Left lobe of liver (tissue), 2 donors: ENCODE measurements at regions not wholly inside any gene's neighbourhood (a gene's known extent, or its start where the extent isn't known, plus 50 kb on each side); places are given as distances from the start of the nearest gene placed in this dataset.

ENCODE experiments used
- ATAC-seq: fragments of 200-7000 bp; cut with Tn5 transposase; one replicate; pipeline ENCODE4 v1.9.1; 2020; ENCODE audit warnings: mild to moderate bottlenecking, moderate library complexity
- DNase-seq: peaks from one replicate; pipeline ENCODE4 v3.0.0-alpha.2; 2020; ENCODE audit warnings: low spot score
- donor health status: DM: no; HTN: no; CAD: no; lungs with moderate emphysema.
- donor health status: DM: no; HTN: yes; CAD: no.

- no peak for DNase-seq
- ATAC-seq = no peak
Observed at GRCh38 chr2:120912101-120912985, 176.7 kb downstream of the GLI2 start.

GRCh38 chr2:120913972-120914838, 178.5 kb downstream of the GLI2 start:
- ATAC-seq (no peak), DNase-seq (no peak)

DNA sequence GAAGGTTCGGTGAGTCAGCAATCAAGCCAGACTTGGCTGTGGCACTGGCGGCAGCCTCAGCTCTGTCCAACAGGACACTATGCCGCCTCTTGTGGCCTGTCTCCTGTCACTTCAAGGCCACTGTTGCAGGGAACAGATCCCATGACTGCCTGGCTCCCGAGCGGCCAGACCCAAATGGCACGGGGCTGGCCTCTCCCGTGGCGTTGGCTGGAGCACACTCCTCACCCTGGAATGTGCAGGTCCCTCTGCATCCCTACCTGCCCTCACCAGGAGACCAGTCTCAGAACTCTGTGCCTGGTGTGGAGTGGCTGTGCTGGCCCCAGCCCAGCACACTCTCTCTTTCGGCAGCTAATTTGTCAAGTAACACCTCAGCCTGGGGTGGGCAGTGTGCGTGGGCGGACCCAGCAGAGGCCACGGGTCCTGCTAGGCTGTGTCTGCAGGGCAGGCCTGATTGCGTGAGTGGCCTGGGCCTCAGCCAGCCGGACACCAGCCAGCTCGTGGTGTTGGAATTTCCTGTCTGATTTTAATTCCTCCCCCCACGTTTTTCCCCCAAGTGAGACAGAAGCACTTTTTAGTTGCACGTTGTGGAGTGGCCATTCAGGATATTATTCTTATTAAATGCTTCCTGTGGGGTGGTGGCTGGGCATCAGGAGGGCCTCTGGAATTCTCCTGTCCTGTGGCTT, 179.3 kb downstream of the GLI2 start:
- peak; percentile 55 for DNase-seq

DNA sequence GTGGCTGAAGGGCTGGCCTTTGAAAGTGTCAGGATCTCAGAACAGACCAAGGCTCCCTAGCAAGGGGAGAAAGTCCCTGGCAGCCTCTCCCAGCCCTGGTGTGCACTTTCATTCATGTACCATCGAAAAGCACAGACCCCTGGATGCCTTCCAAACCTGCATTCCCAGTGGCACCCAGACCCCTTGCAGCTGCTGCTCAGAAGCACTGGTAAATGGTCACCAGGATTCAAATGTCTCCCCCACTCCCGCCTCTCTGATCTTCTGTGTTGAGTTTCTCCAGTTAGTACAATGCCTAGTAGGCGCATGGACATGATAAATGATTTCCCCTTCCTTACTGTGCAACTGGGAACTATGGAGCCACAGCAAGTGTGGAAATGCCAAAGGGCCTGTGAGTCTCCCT, 180.0 kb downstream of the GLI2 start:
- ATAC-seq (no peak), DNase-seq (no peak)

More for the DNA sequence above, 179.3 kb downstream of the GLI2 start:
- ATAC-seq = peak; percentile 57

DNA sequence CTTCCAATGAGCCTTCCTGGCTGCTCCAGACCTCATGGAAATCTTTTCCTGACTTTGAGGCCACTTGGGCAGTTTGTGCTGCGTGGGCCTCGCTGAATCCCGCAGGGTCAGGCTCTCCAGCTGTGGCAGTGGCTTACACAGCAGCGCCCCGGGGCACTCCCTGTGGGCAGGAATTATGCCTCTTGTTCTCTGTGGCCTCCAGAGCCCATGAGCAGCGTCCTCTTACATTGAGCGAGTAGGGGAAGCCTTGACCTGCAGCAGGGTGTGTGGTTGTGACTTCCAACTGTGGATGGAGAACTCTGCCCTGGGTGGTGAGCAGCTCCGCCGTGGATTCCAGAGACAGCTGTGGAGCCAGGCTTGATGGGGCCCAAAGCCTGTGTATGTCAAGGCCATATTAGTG, 180.8 kb downstream of the GLI2 start:
- no peak for DNase-seq
- ATAC-seq = no peak

GRCh38 chr2:120917886-120918285, 182.2 kb downstream of the GLI2 start:
- ATAC-seq = no peak

DNA sequence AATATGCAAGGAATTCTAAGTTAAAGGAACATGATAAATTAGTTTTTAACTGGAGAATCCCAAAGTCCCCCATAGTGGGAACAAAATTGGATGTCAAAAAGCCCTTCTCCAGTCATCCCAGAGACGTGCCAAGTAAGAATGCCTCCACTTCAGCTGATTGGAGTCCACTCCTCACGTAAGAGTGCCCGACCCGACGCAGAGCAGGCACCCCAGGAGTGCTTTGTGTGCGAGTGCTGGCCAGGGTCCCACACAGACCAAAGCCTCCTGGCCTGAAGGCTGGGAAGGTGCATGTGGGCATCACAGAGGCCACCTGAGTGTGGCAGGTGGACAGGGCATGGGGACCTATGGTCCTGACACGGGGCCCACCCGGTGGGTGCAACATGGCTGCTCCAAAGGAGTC, 183.5 kb downstream of the GLI2 start:
- ATAC-seq (no peak), DNase-seq (no peak)

More at GRCh38 chr2:120917886-120918285, 182.2 kb downstream of the GLI2 start:
- DNase-seq = no peak

GRCh38 chr2:120919771-120920453, 184.2 kb downstream of the GLI2 start:
- ATAC-seq = no peak

DNA sequence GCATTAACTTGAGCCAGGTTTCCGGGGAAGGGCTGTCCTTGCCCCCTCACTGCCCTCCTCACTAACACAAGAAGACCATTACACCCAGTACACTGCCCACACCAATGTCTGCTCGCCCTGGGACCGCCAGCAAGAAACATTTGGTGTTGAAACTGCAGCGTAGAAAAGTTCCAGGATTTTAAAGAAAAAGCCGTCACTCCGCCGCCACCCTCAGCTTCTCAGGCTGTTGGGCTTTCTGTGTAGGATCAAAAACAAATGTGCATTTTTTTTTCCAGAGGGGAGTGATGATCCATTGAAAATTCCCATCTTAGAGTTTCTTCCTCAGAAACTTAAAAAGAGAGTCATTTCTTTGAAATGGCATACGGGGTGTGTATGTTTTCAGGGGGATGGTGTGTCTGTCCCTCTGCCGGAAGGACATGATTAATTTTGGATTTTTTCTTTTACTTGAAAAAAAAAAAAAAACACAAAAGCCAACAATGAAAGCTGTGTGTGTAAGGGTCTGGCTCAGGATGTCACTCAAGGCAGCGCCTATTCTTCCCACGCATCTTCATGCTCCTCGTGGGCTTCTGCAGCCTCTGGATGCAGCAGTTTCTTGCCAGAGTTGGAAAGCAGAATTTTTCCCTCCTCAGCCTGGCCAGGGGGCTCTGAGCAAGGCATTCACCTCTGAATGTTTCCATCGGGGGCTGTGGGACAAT, 184.9 kb downstream of the GLI2 start:
- ATAC-seq (no peak), DNase-seq (no peak)

More at GRCh38 chr2:120919771-120920453, 184.2 kb downstream of the GLI2 start:
- DNase-seq = no peak

- ATAC-seq = no peak
- DNase-seq = no peak
Observed at GRCh38 chr2:120921457-120921856, 185.8 kb downstream of the GLI2 start.

GRCh38 chr2:120922571-120923332, 187.1 kb downstream of the GLI2 start:
- no peak for ATAC-seq

GRCh38 chr2:120923426-120923825, 187.8 kb downstream of the GLI2 start:
- DNase-seq = no peak
- ATAC-seq = no peak

More at GRCh38 chr2:120922571-120923332, 187.1 kb downstream of the GLI2 start:
- no peak for DNase-seq

DNA sequence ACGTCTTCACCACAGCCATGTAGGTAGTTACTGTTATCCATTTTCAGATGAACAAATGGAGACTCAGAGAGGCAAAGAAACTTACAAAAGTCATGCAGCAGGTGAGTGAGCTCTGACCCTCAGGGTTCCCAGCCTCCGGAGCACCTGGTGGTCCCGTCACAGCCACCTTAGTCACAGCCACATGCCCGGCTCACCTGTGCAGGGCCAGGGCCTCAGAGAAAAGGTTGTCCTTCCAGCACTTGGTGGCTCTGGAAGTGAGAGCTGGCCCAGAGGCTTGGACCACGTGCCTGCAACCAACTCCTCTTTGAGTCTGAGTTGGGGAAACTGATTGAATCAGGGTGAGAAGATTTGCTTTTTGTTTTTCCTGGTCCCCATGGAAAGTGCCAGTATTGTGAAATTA, 189.3 kb downstream of the GLI2 start:
- DNase-seq = no peak
- no peak for ATAC-seq

DNA sequence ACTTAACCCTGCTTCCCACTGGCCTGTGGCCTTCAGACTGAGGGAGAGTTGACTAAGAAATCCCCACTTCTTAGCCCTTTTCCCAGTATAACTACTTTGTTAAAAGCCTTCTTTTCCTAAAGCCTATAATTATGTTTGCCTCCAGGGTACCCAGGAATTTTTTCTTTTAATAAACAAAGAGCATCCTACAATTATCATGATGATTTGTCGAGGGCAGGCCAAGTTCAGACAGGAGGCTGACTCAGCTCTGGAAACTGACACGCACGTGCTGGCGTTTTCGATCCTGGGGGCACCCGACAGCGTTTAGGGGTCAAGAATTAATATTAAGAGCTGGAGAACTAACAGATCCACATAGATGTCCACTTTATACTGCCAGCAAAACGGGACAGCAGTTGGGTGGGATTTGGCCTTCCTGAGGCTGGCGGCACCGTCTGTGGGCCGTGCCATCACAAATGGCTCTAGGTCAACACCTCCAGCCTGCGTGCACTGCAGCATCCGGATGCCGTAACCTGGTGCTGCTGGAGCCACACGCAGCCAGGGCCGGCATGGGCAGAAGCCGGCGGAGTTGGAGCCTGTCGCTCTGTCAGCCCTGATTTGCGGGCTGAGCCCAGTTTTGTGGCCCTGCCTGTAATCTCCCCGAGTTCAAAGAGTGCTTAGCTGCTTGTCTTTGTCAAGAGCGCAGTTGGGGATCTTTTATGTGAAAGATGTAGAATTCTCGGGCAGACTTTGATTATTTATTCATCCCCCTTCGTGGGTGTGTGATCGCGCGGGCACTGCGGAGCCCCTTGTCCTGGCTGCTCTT, 191.0 kb downstream of the GLI2 start:
- DNase-seq (no peak), ATAC-seq (no peak)

DNA sequence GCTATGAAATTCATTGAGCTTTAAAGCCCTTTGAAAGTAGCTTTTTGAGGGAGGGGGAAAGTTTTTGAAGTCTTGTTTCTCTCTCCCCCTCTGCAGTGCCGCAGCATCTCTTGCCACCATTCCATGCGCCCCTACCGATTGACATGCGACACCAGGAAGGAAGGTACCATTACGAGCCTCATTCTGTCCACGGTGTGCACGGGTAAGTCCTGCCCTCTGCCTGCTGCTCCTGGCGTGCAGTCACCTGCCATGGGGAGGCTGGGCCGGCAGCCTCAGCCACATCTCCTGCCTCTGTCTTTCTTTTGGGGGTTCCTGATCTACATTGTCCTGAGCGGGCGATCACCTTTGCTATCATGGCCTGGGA, 191.6 kb downstream of the GLI2 start:
- ATAC-seq = no peak
- DNase-seq = no peak

DNA sequence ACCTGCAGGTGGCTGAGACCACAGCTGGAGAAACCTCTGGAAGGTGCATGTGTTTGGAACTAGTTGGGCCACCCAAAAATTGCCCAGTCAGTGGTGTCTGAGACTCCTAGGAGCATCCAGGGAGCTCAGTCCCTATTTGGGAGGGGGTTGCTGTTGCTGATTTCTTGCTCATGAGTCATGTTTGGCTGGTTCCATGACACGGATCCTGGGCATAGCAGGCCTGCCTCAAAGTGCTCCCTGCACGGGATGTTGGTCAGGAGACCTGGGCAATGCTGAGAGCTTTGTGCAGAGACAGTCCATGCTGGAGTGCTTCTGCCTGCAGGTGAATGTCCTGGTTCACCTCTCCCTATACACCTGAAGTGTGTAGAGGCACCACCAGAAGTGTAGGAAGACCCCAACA, 194.2 kb downstream of the GLI2 start:
- no peak for ATAC-seq
- no peak for DNase-seq

DNA sequence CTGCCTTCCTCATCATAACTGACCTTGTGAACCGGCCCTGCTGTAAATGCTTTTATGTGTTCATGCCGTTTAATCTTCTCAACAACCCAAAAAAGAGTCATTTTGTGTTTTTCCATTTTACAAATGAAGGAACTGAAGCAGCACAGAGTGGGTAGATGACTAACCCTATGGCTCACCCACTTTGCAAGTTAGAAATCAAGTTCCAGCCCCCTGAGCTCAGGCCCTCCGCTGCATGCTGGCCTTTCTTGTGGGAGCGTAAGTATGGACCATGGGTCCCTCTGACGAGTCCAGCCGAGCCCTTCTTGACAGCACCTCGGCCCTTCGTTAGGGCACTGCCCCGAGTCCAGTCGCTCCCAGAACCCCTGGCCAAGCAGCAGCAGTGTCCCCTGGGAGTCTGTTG, 194.6 kb downstream of the GLI2 start:
- DNase-seq (no peak), ATAC-seq (no peak)

GRCh38 chr2:120930864-120931263, 195.2 kb downstream of the GLI2 start:
- ATAC-seq = no peak
- no peak for DNase-seq

DNA sequence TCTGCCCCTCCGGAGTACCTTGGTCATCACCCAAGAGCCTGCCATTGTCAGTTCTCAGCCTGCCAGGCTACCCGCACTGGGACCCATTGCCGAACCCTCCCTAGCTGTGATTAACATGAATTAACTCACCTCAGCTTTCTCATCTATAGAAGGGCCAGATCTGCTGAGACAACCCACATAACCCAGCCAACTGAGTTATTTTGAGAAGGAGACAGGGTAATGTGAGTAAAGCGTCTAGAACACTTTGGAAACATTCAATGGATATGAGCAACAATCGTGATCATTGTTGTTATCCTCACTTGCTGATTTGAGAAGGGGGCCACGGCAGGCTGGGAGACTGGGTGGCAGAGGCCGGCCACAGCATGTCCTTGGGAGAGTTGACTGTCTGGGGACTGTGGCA, 196.8 kb downstream of the GLI2 start:
- DNase-seq (no peak), ATAC-seq (no peak)
